BJ (cell line): ENCODE measurements at regions not wholly inside any gene's neighbourhood (a gene's known extent, or its start where the extent isn't known, plus 50 kb on each side); places are given as distances from the start of the nearest gene placed in this dataset.

Source experiments
- CTCF ChIA-PET: fragments of 350-600 bp; formaldehyde crosslinking; extraction: SDS; loops from one replicate; lab custom pipeline; 2021; ENCODE audit warnings: antibody characterized with exemption, inconsistent platforms; lab: Yijun Ruan, JAX
- POLR2A ChIA-PET: fragments of 300-600 bp; sonication (Branson Sonifier 250); formaldehyde crosslinking; extraction: SDS; loops from one replicate; lab custom pipeline; 2021; ENCODE audit warnings: antibody characterized with exemption; lab: Charles Lee
- DNase-seq: peaks from one replicate; pipeline ENCODE4 v3.0.0-alpha.2; 2011; ENCODE audit warnings: low read depth
- H3K27me3 ChIP-seq: 2 replicates; pipeline ENCODE4 v1.6.0; 2011; ENCODE audit warnings: low read length; ENCODE audit not compliant: control insufficient read depth, insufficient read depth
- H3K36me3 ChIP-seq: 2 replicates; pipeline ENCODE4 v1.5.1; 2011; ENCODE audit warnings: low read length; ENCODE audit not compliant: control insufficient read depth, insufficient read depth
- H3K4me3 ChIP-seq: 2 replicates; pipeline ENCODE4 v1.5.1; 2011; ENCODE audit warnings: low read depth, mild to moderate bottlenecking, control low read depth, low read length
- CTCF ChIP-seq: IDR thresholded peaks from 2 replicates; pipeline ENCODE4 v1.5.1; 2011; ENCODE audit warnings: low read depth, mild to moderate bottlenecking, control low read depth, inconsistent platforms, low read length, moderate library complexity; ENCODE audit not compliant: insufficient read depth

GRCh38 chr2:66170744-66171330 lies 264.1 kb upstream of the MEIS1 start:
- Histone ChIP-seq H3K4me3 (no peak overlapping the region), H3K27me3 (no peaks in the 10 kb centered on the region), H3K36me3 (no peaks in the 10 kb centered on the region)
- DNase-seq, result no peak
- ChIA-PET CTCF (no interaction called here), POLR2A (no interaction called here)
- TF ChIP-seq CTCF, result no peak

- ChIA-PET POLR2A (no interaction called here), CTCF (no interaction called here)
- H3K4me3 ChIP-seq, result no peak overlapping the region
- no peak for DNase-seq
- no peak for TF ChIP-seq CTCF
- no peaks in the 10 kb centered on the region for H3K27me3 ChIP-seq
- H3K36me3 ChIP-seq, result no peaks in the 10 kb centered on the region
Observed at GRCh38 chr2:66169076-66169475, 265.8 kb upstream of the MEIS1 start.

GRCh38 chr2:66164470-66164869 lies 270.5 kb upstream of the MEIS1 start:
- ChIA-PET CTCF (no interaction called here), POLR2A (no interaction called here)
- TF ChIP-seq CTCF, result no peak
- no peak for DNase-seq
- Histone ChIP-seq H3K36me3 (no peaks in the 10 kb centered on the region), H3K27me3 (no peaks in the 10 kb centered on the region), H3K4me3 (no peak overlapping the region)

- CTCF ChIA-PET, result interaction anchor here (0.6 kb wide), 1 partner anchor 65 kb away, joined by 3 read pairs; no protein-coding TSS in a partner anchor
- DNase-seq, result no peak
- Histone ChIP-seq H3K27me3 (no peaks in the 10 kb centered on the region), H3K4me3 (no peak overlapping the region), H3K36me3 (no peaks in the 10 kb centered on the region)
- POLR2A ChIA-PET, result no interaction called here
- TF ChIP-seq CTCF, result no peak
Observed at GRCh38 chr2:66156171-66156570, 278.8 kb upstream of the MEIS1 start.

GRCh38 chr2:66153941-66154340 lies 281.0 kb upstream of the MEIS1 start:
- ChIA-PET POLR2A (no interaction called here), CTCF (no interaction called here)
- H3K4me3 ChIP-seq, result no peak overlapping the region
- no peak for DNase-seq
- no peak for TF ChIP-seq CTCF
- H3K27me3 ChIP-seq, result no peaks in the 10 kb centered on the region
- H3K36me3 ChIP-seq, result no peaks in the 10 kb centered on the region
